Liver (tissue), 8 donors: ENCODE measurements at regions not wholly inside any gene's neighbourhood (a gene's known extent, or its start where the extent isn't known, plus 50 kb on each side); places are given as distances from the start of the nearest gene placed in this dataset.

ENCODE experiments used
- DNase-seq: peaks from one replicate; pipeline ENCODE4 v3.0.0-alpha.2; 2017; ENCODE audit warnings: low spot score
- H3K27ac ChIP-seq, 2 donors: one replicate each; pipeline ENCODE4 v1.7.0; 2013; ENCODE audit warnings: inconsistent platforms in 2 of 2, low read length in 2 of 2, control low read depth in 1 of 2, low read depth in 1 of 2, mild to moderate bottlenecking in 1 of 2
- H3K27me3 ChIP-seq, 4 donors: one replicate each; pipeline versions ENCODE4 v1.6.1 to v1.7.0; 2013; ENCODE audit warnings: low read length in 3 of 4, inconsistent platforms in 1 of 4, mild to moderate bottlenecking in 1 of 4, moderate library complexity in 1 of 4; ENCODE audit not compliant: control insufficient read depth in 4 of 4, insufficient read depth in 4 of 4
- H3K36me3 ChIP-seq, 4 donors: one replicate each; pipeline versions ENCODE4 v1.6.1 to v1.7.0; 2013; ENCODE audit warnings: low read length in 3 of 4, mild to moderate bottlenecking in 3 of 4, low read depth in 1 of 4, moderate library complexity in 1 of 4; ENCODE audit not compliant: control insufficient read depth in 4 of 4, insufficient read depth in 3 of 4
- H3K4me1 ChIP-seq, 4 donors: one replicate each; pipeline versions ENCODE4 v1.6.1 to v1.7.0; 2013; ENCODE audit warnings: low read length in 3 of 4, mild to moderate bottlenecking in 3 of 4, moderate library complexity in 1 of 4; ENCODE audit not compliant: control insufficient read depth in 4 of 4, insufficient read depth in 4 of 4
- H3K4me3 ChIP-seq, 3 donors: one replicate each; pipeline versions ENCODE4 v1.6.1 to v1.7.0; 2013; ENCODE audit warnings: low read length in 3 of 3, control low read depth in 1 of 3, low read depth in 1 of 3, mild to moderate bottlenecking in 1 of 3
- H3K9ac ChIP-seq, 2 donors: one replicate each; pipeline ENCODE4 v1.7.0; 2013; ENCODE audit warnings: low read length in 2 of 2, mild to moderate bottlenecking in 2 of 2, moderate library complexity in 2 of 2, control low read depth in 1 of 2, low read depth in 1 of 2
- H3K9me3 ChIP-seq, 4 donors: one replicate each; pipeline versions ENCODE4 v1.6.1 to v1.7.0; 2013; ENCODE audit warnings: low read length in 3 of 4; ENCODE audit not compliant: control insufficient read depth in 4 of 4
- ATF3 ChIP-seq: IDR thresholded peaks from 2 replicates; pipeline ENCODE4 v1.6.1; 2016; ENCODE audit warnings: antibody characterized with exemption
- CTCF ChIP-seq: fragments of 150-350 bp; IDR thresholded peaks from 2 replicates; pipeline ENCODE4 v1.5.1; 2017; ENCODE audit warnings: improper control_type of control experiment, low read depth, low read length; ENCODE audit not compliant: missing input control
- EGR1 ChIP-seq, 2 donors: IDR thresholded peaks; 2 replicates each; pipeline ENCODE4 v1.6.1; 2016 to 2018; ENCODE audit warnings: antibody characterized with exemption in 2 of 2, low read depth in 2 of 2
- FOXA1 ChIP-seq: IDR thresholded peaks from 2 replicates; pipeline ENCODE4 v1.6.1; 2016; ENCODE audit warnings: antibody characterized with exemption
- FOXA2 ChIP-seq: IDR thresholded peaks from 2 replicates; pipeline ENCODE4 v1.6.1; 2016; ENCODE audit warnings: antibody characterized with exemption
- HNF4A ChIP-seq, 2 donors: conservative IDR thresholded peaks; 2 replicates each; pipeline ENCODE4 v1.6.1; 2016; ENCODE audit warnings: antibody characterized with exemption in 2 of 2, mild to moderate bottlenecking in 2 of 2
- HNF4G ChIP-seq: IDR thresholded peaks from 2 replicates; pipeline ENCODE4 v1.6.1; 2016; ENCODE audit warnings: antibody characterized with exemption
- JUND ChIP-seq, 2 donors: IDR thresholded peaks; 2 replicates each; pipeline ENCODE4 v1.6.1; 2016; ENCODE audit warnings: antibody characterized with exemption in 2 of 2
- MAX ChIP-seq: IDR thresholded peaks from 2 replicates; pipeline ENCODE4 v1.6.1; 2016; ENCODE audit warnings: antibody characterized with exemption
- RAD21 ChIP-seq, 2 donors: IDR thresholded peaks; 2 replicates each; pipeline ENCODE4 v1.6.1; 2016; ENCODE audit warnings: antibody characterized with exemption in 2 of 2, mild to moderate bottlenecking in 2 of 2
- REST ChIP-seq: IDR thresholded peaks from 2 replicates; pipeline ENCODE4 v1.6.1; 2016; ENCODE audit warnings: antibody characterized with exemption, mild to moderate bottlenecking
- RXRA ChIP-seq, 2 donors: IDR thresholded peaks; 2 replicates each; pipeline ENCODE4 v1.6.1; 2017 to 2018; ENCODE audit warnings: antibody characterized with exemption in 2 of 2, mild to moderate bottlenecking in 1 of 2
- SP1 ChIP-seq: IDR thresholded peaks from 2 replicates; pipeline ENCODE4 v1.6.1; 2018; ENCODE audit warnings: antibody characterized with exemption, mild to moderate bottlenecking
- TAF1 ChIP-seq: conservative IDR thresholded peaks from 2 replicates; pipeline ENCODE4 v1.6.1; 2016; ENCODE audit warnings: antibody characterized with exemption, mild to moderate bottlenecking
- YY1 ChIP-seq: IDR thresholded peaks from 2 replicates; pipeline ENCODE4 v1.6.1; 2016; ENCODE audit warnings: antibody characterized with exemption, mild to moderate bottlenecking
- WGBS: extraction: QIAGEN DNeasy Blood & Tissue Kit; methylation state at CpG from one replicate; pipeline ENCODE4 v1.1.7; 2013; 5-methylcytosine and 5-hydroxymethylcytosine counted together
- donor health status: healthy.
- donor health status: healthy.
- donor health status: healthy.
- donor health status: healthy.
- donor health status: healthy.

DNA sequence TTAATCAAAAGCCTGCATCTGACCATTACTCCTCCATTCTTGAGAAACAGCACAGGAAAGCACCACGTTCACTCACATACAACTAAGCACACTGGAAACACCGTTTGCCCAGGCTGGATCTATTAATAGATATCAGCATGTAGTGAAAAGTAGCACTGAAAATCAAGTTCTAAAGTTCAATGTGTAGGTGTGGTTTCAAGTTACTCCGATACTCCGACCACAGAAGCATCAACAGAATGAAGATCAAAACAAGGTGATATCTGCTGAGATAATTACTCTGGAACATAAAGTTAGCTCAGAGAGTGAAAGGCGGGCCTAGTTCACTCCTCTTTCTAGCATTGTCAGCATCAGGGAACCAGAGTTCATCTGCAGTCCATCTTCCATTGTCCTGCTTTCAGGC is 1367.4 kb upstream of the ACVR2A start:
- Histone ChIP-seq H3K4me3 (no peak overlapping the region), H3K4me1 (no peaks in the 10 kb centered on the region), H3K27ac (no peak overlapping the region), H3K9ac (no peak overlapping the region), H3K36me3 (no peaks in the 10 kb centered on the region), H3K9me3 (no peaks in the 10 kb centered on the region), H3K27me3 (no peaks in the 10 kb centered on the region)
- TF ChIP-seq RAD21 (IDR thresholded peaks at IDR 0.05), result no peak
- WGBS, result 56% methylated on average over 5 of the region's 5 CpGs
- no peak for DNase-seq

DNA sequence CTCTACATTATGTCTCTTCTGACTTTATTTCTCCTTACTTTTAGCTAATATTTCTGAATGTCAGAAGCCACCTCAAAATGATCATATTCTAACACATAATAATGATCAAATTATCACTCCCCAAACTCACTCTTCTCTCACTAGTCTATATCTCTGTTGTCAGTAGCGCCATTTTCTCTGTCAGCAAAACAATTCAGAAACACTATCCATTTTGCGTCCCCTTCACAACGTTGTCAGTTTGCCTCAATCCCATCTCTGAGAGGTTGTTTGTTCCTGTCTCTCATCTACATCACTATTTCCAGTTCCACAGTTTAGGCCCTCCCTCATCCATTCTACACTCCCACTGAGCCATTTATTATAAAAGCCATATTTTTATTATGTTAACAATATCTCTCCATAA is 1376.3 kb upstream of the ACVR2A start:
- H3K9me3 ChIP-seq, result no peaks in the 10 kb centered on the region
- no peaks in the 10 kb centered on the region for H3K4me1 ChIP-seq
- H3K36me3 ChIP-seq, result no peaks in the 10 kb centered on the region
- 89% methylated on average over 3 of the region's 3 CpGs for WGBS
- TF ChIP-seq REST, result no peak
- TF ChIP-seq HNF4G, result no peak
- no peak for TF ChIP-seq JUND (IDR thresholded peaks at IDR 0.05)
- no peak for TF ChIP-seq RAD21 (IDR thresholded peaks at IDR 0.05)
- no peak for TF ChIP-seq CTCF
- no peak for TF ChIP-seq ATF3
- no peak for TF ChIP-seq YY1
- no peak for TF ChIP-seq TAF1
- TF ChIP-seq EGR1 (IDR thresholded peaks at IDR 0.05; ENCODE audit: low read depth in 2 of 2), result no peak
- no peak for TF ChIP-seq HNF4A (conservative IDR thresholded peaks at IDR 0.05)
- TF ChIP-seq FOXA2, result no peak
- DNase-seq, result no peak
- H3K4me3 ChIP-seq, result no peak overlapping the region
- no peak overlapping the region for H3K27ac ChIP-seq
- no peak overlapping the region for H3K9ac ChIP-seq
- no peaks in the 10 kb centered on the region for H3K27me3 ChIP-seq

GRCh38 chr2:146467425-146467824 is 1377.4 kb upstream of the ACVR2A start:
- Histone ChIP-seq H3K9ac (no peak overlapping the region), H3K4me3 (no peak overlapping the region), H3K4me1 (no peaks in the 10 kb centered on the region), H3K27ac (no peak overlapping the region), H3K36me3 (no peaks in the 10 kb centered on the region), H3K9me3 (no peaks in the 10 kb centered on the region), H3K27me3 (no peaks in the 10 kb centered on the region)
- DNase-seq, result no peak
- TF ChIP-seq MAX (no peak), HNF4A (conservative IDR thresholded peaks at IDR 0.05) (no peak), SP1 (no peak), FOXA2 (no peak), ATF3 (no peak), FOXA1 (no peak), RXRA (IDR thresholded peaks at IDR 0.05) (no peak), YY1 (no peak)
- WGBS, result 67% methylated on average over 3 of the region's 3 CpGs
